ENCODE measurements at regions not wholly inside any gene's neighbourhood (a gene's known extent, or its start where the extent isn't known, plus 50 kb on each side); places are given as distances from the start of the nearest gene placed in this dataset.

DNA sequence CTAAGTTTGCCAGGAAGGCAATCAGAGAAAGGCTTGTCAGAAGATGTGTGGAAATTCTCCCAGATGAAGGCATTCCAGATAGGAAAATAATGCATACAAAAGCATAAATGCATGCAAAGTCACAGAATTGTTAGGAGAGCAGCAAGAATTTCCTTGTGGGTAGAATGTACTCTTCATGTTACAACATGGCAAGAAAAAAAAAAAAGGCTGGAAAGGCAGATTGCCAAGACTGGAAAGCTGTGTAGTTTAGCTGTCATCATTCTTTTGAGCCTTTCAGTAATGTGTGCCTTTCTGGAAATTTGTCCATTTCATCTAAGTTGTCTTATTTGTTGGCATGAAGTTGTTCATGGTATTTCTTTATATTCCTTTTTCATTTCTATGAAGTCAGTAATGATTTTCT lies 71.0 kb upstream of the EFCAB3 start:
- Histone ChIP-seq H3K9me3 (peaks cover 4% of the 10 kb centered on the region; the same call in 1 of the 3 replicates), H3K4me1 (no peaks in the 10 kb centered on the region), H3K4me2 (no peak overlapping the region), H3K4me3 (no peak overlapping the region), H3K27ac (no peak overlapping the region)
- TF ChIP-seq, protein P1, sequence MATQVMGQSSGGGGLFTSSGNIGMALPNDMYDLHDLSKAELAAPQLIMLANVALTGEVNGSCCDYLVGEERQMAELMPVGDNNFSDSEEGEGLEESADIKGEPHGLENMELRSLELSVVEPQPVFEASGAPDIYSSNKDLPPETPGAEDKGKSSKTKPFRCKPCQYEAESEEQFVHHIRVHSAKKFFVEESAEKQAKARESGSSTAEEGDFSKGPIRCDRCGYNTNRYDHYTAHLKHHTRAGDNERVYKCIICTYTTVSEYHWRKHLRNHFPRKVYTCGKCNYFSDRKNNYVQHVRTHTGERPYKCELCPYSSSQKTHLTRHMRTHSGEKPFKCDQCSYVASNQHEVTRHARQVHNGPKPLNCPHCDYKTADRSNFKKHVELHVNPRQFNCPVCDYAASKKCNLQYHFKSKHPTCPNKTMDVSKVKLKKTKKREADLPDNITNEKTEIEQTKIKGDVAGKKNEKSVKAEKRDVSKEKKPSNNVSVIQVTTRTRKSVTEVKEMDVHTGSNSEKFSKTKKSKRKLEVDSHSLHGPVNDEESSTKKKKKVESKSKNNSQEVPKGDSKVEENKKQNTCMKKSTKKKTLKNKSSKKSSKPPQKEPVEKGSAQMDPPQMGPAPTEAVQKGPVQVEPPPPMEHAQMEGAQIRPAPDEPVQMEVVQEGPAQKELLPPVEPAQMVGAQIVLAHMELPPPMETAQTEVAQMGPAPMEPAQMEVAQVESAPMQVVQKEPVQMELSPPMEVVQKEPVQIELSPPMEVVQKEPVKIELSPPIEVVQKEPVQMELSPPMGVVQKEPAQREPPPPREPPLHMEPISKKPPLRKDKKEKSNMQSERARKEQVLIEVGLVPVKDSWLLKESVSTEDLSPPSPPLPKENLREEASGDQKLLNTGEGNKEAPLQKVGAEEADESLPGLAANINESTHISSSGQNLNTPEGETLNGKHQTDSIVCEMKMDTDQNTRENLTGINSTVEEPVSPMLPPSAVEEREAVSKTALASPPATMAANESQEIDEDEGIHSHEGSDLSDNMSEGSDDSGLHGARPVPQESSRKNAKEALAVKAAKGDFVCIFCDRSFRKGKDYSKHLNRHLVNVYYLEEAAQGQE (IDR thresholded peaks at IDR 0.05), result no peak
- TF ChIP-seq CEBPB (IDR thresholded peaks at IDR 0.05) (no peak), JUN (IDR thresholded peaks at IDR 0.05) (no peak), EP300 (IDR thresholded peaks at IDR 0.05) (no peak), MYC (IDR thresholded peaks at IDR 0.05; ENCODE audit: borderline replicate concordance, low read length) (no peak), SMC3 (IDR thresholded peaks at IDR 0.05) (no peak), TP53 (CRISPR knock-in tag; IDR thresholded peaks at IDR 0.05) (no peak), TFCP2L1 (CRISPR knock-in tag; IDR thresholded peaks at IDR 0.05) (no peak), HOXB5 (CRISPR knock-in tag; IDR thresholded peaks at IDR 0.05) (no peak), RFX5 (IDR thresholded peaks at IDR 0.05) (no peak), GATA3 (IDR thresholded peaks at IDR 0.05; ENCODE audit: borderline replicate concordance) (no peak), CHD2 (IDR thresholded peaks at IDR 0.05; ENCODE audit: low read length, partially characterized antibody) (no peak)
- TF ChIP-seq, protein P2, sequence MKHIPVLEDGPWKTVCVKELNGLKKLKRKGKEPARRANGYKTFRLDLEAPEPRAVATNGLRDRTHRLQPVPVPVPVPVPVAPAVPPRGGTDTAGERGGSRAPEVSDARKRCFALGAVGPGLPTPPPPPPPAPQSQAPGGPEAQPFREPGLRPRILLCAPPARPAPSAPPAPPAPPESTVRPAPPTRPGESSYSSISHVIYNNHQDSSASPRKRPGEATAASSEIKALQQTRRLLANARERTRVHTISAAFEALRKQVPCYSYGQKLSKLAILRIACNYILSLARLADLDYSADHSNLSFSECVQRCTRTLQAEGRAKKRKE (CRISPR knock-in tag; IDR thresholded peaks at IDR 0.05; ENCODE audit: low read depth), result no peak
- TF ChIP-seq, protein P3, sequence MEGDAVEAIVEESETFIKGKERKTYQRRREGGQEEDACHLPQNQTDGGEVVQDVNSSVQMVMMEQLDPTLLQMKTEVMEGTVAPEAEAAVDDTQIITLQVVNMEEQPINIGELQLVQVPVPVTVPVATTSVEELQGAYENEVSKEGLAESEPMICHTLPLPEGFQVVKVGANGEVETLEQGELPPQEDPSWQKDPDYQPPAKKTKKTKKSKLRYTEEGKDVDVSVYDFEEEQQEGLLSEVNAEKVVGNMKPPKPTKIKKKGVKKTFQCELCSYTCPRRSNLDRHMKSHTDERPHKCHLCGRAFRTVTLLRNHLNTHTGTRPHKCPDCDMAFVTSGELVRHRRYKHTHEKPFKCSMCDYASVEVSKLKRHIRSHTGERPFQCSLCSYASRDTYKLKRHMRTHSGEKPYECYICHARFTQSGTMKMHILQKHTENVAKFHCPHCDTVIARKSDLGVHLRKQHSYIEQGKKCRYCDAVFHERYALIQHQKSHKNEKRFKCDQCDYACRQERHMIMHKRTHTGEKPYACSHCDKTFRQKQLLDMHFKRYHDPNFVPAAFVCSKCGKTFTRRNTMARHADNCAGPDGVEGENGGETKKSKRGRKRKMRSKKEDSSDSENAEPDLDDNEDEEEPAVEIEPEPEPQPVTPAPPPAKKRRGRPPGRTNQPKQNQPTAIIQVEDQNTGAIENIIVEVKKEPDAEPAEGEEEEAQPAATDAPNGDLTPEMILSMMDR (IDR thresholded peaks at IDR 0.05), result no peak
- TF ChIP-seq, protein P4, sequence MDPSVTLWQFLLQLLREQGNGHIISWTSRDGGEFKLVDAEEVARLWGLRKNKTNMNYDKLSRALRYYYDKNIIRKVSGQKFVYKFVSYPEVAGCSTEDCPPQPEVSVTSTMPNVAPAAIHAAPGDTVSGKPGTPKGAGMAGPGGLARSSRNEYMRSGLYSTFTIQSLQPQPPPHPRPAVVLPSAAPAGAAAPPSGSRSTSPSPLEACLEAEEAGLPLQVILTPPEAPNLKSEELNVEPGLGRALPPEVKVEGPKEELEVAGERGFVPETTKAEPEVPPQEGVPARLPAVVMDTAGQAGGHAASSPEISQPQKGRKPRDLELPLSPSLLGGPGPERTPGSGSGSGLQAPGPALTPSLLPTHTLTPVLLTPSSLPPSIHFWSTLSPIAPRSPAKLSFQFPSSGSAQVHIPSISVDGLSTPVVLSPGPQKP (IDR thresholded peaks at IDR 0.05; ENCODE audit: low read depth, low read length), result no peak
- ChIA-PET POLR2A (no interaction called here), CTCF (interaction anchor here (0.6 kb wide), 1 partner anchor 994 kb away, joined by 4 read pairs; no protein-coding TSS in a partner anchor)
- no peak for FAIRE-seq
- ATAC-seq, result no peak
- no peak for DNase-seq (ENCODE audit: low read depth in 1 of 2, low spot score in 1 of 2)

GRCh38 chr17:62307196-62307595 lies 73.2 kb upstream of the EFCAB3 start:
- ChIA-PET CTCF (no interaction called here), POLR2A (no interaction called here)
- peak; percentile 46 for FAIRE-seq
- Histone ChIP-seq H3K27ac (no peak overlapping the region), H3K4me1 (no peaks in the 10 kb centered on the region), H3K4me2 (no peak overlapping the region), H3K4me3 (no peak overlapping the region), H3K9me3 (peaks cover 4% of the 10 kb centered on the region; the same call in 2 of the 3 replicates)
- WGBS (ENCODE audit: missing lambda C conversion rate), result 11% methylated on average over 2 of the region's 2 CpGs
- DNase-seq (ENCODE audit: low read depth in 1 of 2, low spot score in 1 of 2), result no peak
- no peak for ATAC-seq
- TF ChIP-seq POLR2A (IDR thresholded peaks at IDR 0.05; ENCODE audit: low read length), result no peak
- TF ChIP-seq PHF8 (IDR thresholded peaks at IDR 0.05; ENCODE audit: borderline replicate concordance, low read depth), result no peak
- TF ChIP-seq CBX8 (IDR thresholded peaks at IDR 0.05), result no peak
- no peak for TF ChIP-seq GATA3 (IDR thresholded peaks at IDR 0.05; ENCODE audit: borderline replicate concordance)
- TF ChIP-seq, protein P5, sequence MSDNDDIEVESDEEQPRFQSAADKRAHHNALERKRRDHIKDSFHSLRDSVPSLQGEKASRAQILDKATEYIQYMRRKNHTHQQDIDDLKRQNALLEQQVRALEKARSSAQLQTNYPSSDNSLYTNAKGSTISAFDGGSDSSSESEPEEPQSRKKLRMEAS (IDR thresholded peaks at IDR 0.05), result no peak
- TF ChIP-seq, protein P4 (IDR thresholded peaks at IDR 0.05; ENCODE audit: low read depth, low read length), result no peak
- no peak for TF ChIP-seq RFX5 (IDR thresholded peaks at IDR 0.05)
- TF ChIP-seq CBX2 (IDR thresholded peaks at IDR 0.05; ENCODE audit: borderline replicate concordance, low read depth), result no peak
- TF ChIP-seq RCOR1 (IDR thresholded peaks at IDR 0.05; ENCODE audit: low read depth, low read length), result no peak
- TF ChIP-seq CHD2 (IDR thresholded peaks at IDR 0.05; ENCODE audit: low read length, partially characterized antibody), result no peak
- TF ChIP-seq, protein P6, sequence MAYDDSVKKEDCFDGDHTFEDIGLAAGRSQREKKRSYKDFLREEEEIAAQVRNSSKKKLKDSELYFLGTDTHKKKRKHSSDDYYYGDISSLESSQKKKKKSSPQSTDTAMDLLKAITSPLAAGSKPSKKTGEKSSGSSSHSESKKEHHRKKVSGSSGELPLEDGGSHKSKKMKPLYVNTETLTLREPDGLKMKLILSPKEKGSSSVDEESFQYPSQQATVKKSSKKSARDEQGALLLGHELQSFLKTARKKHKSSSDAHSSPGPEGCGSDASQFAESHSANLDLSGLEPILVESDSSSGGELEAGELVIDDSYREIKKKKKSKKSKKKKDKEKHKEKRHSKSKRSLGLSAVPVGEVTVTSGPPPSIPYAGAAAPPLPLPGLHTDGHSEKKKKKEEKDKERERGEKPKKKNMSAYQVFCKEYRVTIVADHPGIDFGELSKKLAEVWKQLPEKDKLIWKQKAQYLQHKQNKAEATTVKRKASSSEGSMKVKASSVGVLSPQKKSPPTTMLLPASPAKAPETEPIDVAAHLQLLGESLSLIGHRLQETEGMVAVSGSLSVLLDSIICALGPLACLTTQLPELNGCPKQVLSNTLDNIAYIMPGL (CRISPR knock-in tag; IDR thresholded peaks at IDR 0.05; ENCODE audit: borderline replicate concordance), result no peak
- no peak for TF ChIP-seq BCL3 (IDR thresholded peaks at IDR 0.05)
- no peak for TF ChIP-seq MAZ (IDR thresholded peaks at IDR 0.05; ENCODE audit: borderline replicate concordance, low read depth, low read length)
- TF ChIP-seq KDM5A (IDR thresholded peaks at IDR 0.05), result no peak

Measured in A549 (cell line).